Epithelial cell of proximal tubule (primary cell): ENCODE measurements at regions not wholly inside any gene's neighbourhood (a gene's known extent, or its start where the extent isn't known, plus 50 kb on each side); places are given as distances from the start of the nearest gene placed in this dataset.

Experiments
- DNase-seq: peaks from one replicate; pipeline ENCODE4 v3.0.0-alpha.2; 2011; ENCODE audit warnings: low read depth
- H3K4me3 ChIP-seq: 2 replicates; pipeline ENCODE4 v1.5.1; 2011; ENCODE audit warnings: low read depth, mild to moderate bottlenecking, low read length
- TF ChIP-seq, protein P1 (sequence below): conservative IDR thresholded peaks from 2 replicates; pipeline ENCODE4 v1.5.1; 2012; ENCODE audit warnings: low read depth, mild to moderate bottlenecking, low read length

DNA sequence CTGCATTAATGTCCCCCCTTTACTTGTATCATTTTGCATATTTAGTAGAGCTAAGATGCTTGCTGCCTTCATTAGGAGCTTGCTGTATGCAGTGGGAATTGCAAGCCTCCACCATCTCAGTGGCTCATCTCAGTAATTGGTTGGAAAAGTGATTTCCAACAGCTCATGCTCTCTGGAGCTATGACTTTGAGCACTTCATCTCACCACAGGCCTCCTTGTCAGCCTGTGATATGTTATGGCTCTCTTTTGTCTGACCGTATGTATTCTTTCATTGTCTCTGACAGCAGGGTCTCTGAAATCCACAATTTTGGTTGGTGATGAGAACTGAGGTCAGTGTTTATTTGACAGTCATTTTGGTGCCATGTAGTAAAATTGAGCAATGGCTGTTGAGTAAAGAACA is 345.1 kb downstream of the FAT3 start:
- no peak overlapping the region for H3K4me3 ChIP-seq
- TF ChIP-seq, protein P1, sequence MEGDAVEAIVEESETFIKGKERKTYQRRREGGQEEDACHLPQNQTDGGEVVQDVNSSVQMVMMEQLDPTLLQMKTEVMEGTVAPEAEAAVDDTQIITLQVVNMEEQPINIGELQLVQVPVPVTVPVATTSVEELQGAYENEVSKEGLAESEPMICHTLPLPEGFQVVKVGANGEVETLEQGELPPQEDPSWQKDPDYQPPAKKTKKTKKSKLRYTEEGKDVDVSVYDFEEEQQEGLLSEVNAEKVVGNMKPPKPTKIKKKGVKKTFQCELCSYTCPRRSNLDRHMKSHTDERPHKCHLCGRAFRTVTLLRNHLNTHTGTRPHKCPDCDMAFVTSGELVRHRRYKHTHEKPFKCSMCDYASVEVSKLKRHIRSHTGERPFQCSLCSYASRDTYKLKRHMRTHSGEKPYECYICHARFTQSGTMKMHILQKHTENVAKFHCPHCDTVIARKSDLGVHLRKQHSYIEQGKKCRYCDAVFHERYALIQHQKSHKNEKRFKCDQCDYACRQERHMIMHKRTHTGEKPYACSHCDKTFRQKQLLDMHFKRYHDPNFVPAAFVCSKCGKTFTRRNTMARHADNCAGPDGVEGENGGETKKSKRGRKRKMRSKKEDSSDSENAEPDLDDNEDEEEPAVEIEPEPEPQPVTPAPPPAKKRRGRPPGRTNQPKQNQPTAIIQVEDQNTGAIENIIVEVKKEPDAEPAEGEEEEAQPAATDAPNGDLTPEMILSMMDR, result no peak
- DNase-seq, result no peak

DNA sequence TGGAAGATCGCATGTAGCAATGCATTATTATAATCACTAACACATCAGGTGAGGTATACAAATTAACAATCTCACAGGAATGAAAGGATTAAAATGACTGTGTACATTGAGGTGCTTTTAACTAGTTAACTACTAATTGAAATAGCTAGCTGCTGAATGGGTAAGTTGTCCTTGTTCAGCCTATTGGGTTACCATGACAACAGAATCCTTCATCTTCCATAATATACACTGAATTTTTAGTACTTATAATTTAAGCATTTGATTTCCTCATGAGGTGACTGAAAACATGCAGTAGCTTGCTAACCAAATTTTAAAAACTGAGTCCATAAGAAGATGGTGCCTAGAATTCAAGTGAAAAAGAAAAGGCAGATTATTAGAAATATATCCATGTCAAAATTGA is 347.9 kb downstream of the FAT3 start:
- no peak for DNase-seq
- TF ChIP-seq, protein P1, result no peak
- no peak overlapping the region for H3K4me3 ChIP-seq

DNA sequence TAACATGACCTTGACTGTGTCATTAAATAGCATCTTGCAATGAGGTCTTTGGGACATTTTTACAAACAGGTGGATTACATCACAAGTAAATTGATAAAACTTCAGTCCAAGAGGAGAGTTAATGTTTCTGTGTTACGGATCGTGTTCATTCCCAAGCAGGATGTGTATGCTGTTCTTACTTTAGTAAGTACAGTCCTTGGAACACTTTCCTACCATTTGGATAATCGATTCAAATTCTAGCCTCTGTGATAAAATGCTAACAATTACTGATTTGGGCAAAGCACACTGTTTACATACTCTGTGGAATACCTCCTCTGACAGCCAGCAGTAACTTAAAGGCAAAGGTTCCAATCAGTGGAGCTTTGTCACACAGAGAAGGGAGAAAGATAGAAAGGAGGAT is 351.7 kb downstream of the FAT3 start:
- TF ChIP-seq, protein P1, result no peak
- no peak overlapping the region for H3K4me3 ChIP-seq
- DNase-seq, result no peak

DNA sequence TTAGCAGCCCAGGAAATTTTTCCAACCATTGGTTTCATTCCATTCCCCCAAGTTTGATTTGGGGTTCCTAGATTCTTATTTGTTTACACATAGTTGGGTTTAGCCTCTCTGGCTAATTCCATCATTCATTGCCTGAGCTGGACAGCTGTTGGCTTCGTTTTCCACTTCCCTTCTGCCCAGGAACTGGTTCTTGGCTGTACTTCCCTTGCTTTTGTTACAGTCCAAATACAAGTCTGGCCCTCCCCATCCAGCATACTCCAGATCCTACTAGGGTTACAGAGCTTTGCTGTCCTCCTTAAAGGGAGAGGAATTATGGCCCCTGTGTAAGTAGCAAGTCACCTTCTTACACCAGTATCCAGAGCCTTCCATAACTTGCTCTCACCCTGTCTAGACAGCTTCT is 356.3 kb downstream of the FAT3 start:
- TF ChIP-seq, protein P1, result no peak

DNA sequence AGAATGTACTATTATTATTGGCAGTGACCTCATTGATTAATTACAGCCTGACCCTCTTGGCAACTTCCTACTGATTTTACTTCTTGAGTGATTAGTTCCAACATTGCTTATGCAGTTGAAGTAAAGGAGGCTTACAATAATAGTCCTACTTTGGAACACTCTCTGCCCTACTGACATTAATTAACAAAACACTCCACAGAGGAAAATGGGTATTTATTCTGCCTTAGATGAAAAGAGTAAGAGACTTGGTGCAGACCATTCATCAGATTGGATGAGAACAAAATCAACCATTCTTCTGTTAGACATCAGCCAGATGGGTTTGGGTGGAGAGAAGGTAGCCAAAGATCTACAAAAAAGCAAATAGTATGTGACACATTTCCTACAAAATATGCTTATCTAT is 363.8 kb downstream of the FAT3 start:
- H3K4me3 ChIP-seq, result no peak overlapping the region
- TF ChIP-seq, protein P1, result no peak
- DNase-seq, result no peak

More for the DNA sequence above, 356.3 kb downstream of the FAT3 start:
- no peak overlapping the region for H3K4me3 ChIP-seq
- no peak for DNase-seq

DNA sequence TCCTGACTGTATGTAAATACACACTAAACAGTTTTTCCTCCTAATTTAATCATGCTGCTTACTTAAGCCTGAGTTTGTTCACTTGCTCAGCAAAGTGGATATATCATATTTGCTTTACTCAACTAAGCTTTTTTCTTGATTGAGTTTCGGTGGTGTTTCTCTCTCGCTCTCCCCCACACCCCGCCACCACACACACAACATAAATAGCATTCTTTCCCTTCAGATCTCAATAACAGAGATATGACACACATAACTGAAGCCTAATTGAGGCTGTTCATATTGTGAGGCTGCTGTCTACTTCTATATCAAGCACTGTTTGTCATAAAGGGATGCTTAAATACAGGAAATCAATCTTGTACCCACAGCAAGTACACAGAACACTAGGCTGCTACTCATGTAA is 364.9 kb downstream of the FAT3 start:
- no peak overlapping the region for H3K4me3 ChIP-seq
- TF ChIP-seq, protein P1, result no peak
- DNase-seq, result no peak

DNA sequence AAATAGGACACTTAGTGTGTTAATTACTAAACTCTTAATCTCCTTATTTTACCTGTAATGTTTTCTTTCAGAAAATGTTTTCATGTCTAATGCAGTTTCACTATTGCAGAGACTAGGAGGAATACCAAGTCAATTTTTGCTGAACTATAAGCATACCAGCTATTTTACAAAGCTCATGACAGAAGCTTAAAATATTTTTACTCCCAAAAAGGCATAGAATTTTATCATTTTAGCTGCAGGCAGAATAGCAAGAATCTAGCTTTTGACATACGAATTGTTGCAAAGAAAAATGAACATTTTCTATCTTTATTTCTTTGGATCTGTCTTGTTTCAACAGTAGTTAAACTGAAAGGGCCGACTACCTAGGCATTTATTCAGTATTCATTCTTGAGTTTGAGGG is 366.9 kb downstream of the FAT3 start:
- TF ChIP-seq, protein P1, result no peak
- no peak for DNase-seq
- no peak overlapping the region for H3K4me3 ChIP-seq
